Esophagus muscularis mucosa (tissue), 3 donors: ENCODE measurements at regions not wholly inside any gene's neighbourhood (a gene's known extent, or its start where the extent isn't known, plus 50 kb on each side); places are given as distances from the start of the nearest gene placed in this dataset.

Experiments used
- POLR2A ChIP-seq: fragments of 450-650 bp; IDR thresholded peaks from one replicate; pipeline ENCODE4 v1.6.1; 2017; ENCODE audit warnings: antibody characterized with exemption, moderate library complexity, mild to moderate bottlenecking, low read depth
- POLR2AphosphoS5 ChIP-seq, 2 donors: sonication (generic); formaldehyde crosslinking; IDR thresholded peaks; one replicate each; pipeline ENCODE4 v1.6.1; 2017; ENCODE audit warnings: antibody characterized with exemption in 2 of 2
- TF ChIP-seq, protein P1 (sequence below), 3 experiments: fragments of 200-600 bp in 2 of 3; fragments of 450-650 bp in 1 of 3; sonication (generic) in 2 of 3; IDR thresholded peaks; one replicate each; pipeline ENCODE4 v1.5.1; 2017 to 2019; ENCODE audit warnings: antibody characterized with exemption in 3 of 3, mild to moderate bottlenecking in 2 of 3, moderate library complexity in 1 of 3

- TF ChIP-seq, protein P1, sequence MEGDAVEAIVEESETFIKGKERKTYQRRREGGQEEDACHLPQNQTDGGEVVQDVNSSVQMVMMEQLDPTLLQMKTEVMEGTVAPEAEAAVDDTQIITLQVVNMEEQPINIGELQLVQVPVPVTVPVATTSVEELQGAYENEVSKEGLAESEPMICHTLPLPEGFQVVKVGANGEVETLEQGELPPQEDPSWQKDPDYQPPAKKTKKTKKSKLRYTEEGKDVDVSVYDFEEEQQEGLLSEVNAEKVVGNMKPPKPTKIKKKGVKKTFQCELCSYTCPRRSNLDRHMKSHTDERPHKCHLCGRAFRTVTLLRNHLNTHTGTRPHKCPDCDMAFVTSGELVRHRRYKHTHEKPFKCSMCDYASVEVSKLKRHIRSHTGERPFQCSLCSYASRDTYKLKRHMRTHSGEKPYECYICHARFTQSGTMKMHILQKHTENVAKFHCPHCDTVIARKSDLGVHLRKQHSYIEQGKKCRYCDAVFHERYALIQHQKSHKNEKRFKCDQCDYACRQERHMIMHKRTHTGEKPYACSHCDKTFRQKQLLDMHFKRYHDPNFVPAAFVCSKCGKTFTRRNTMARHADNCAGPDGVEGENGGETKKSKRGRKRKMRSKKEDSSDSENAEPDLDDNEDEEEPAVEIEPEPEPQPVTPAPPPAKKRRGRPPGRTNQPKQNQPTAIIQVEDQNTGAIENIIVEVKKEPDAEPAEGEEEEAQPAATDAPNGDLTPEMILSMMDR (IDR thresholded peaks at IDR 0.05) = no peak
- TF ChIP-seq POLR2A (no peak), POLR2AphosphoS5 (IDR thresholded peaks at IDR 0.05) (no peak)
These were observed 460.7 kb downstream of the KCNT2 start for GRCh38 chr1:196147530-196147929.
